ENCODE measurements at regions not wholly inside any gene's neighbourhood (a gene's known extent, or its start where the extent isn't known, plus 50 kb on each side); places are given as distances from the start of the nearest gene placed in this dataset.
"Not testable (repeated sequence)": the region's sequence is repeated elsewhere in the genome, so short reads cannot be mapped to it uniquely, and the experiment has no call there.

DNA sequence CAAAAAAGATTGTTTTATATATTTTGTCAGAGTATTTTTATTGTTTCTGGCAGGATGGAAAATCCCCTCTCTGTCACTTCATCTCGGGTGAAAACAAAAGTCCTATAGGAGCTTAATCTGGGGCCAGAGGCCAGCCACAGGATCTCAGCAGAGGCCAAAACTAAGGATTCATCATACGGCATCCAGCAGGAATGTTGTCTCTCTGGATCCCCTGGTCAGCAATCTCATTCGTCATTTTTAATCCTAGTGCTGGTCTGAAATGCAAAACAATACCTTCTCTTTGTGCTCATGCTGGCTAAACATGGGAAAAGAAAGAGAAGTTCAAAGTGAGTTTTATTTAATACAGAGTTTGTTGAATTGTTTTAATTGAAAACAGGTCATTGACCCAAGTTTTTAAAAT, 482.5 kb upstream of the AUTS2 start:
- H3K4me1 ChIP-seq (ENCODE audit: insufficient read depth, low read length) = peaks cover 6% of the 10 kb centered on the region; the same call in 1 of the 2 replicates
- no peaks in the 10 kb centered on the region for H3K9me3 ChIP-seq (ENCODE audit: insufficient read depth, low read depth, low read length)
- H3K4me3 ChIP-seq (ENCODE audit: low read length) = no peak overlapping the region
- H3K9ac ChIP-seq (ENCODE audit: low read depth, low read length) = no peak overlapping the region
- H3K27ac ChIP-seq (ENCODE audit: low read length) = no peak overlapping the region
- no peaks in the 10 kb centered on the region for H3K36me3 ChIP-seq (ENCODE audit: insufficient read depth, low read depth, low read length)
- H3K27me3 ChIP-seq (ENCODE audit: insufficient read depth, low read length) = no peaks in the 10 kb centered on the region

DNA sequence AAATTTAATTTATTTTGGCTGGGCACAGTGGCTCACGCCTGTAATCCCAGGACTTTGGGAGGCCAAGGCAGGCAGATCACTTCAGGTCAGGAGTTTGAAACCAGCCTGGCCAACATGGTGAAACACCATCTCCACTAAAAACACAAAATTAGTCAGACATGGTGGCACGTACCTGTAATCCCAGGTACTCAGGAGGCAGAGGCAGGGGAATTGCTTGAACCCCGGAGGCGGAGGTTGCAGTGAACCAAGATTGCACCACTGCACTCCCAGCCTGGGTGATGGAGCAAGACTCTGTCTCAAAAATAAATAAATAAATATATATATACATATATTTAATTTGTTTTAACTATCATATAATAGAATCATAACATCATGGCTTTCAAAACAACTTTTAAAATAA, 482.1 kb upstream of the AUTS2 start:
- H3K27ac ChIP-seq (ENCODE audit: low read length); H3K36me3 ChIP-seq (ENCODE audit: insufficient read depth, low read depth, low read length); H3K9me3 ChIP-seq (ENCODE audit: insufficient read depth, low read depth, low read length); H3K27me3 ChIP-seq (ENCODE audit: insufficient read depth, low read length); H3K4me3 ChIP-seq (ENCODE audit: low read length); H3K9ac ChIP-seq (ENCODE audit: low read depth, low read length); H3K4me1 ChIP-seq (ENCODE audit: insufficient read depth, low read length): not testable (repeated sequence)

DNA sequence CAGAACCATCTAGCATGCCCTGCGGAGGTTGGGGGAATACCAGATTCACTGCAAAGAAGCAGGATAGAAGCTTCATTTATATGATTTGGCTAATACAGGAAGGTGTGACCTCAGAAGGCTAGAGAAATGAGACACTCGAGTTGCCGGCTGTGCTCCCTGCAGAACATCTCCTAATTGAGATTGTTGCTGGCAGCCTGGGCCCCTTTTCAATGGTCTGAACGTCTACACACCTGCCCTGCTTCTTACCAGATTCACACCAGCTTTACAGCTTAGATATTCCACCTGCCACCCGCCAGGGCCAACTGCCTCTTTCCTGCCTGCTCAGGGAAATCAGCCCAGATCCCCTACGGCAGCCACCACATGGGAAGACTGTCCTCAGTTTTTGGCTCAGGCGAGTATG, 475.3 kb upstream of the AUTS2 start:
- no peak overlapping the region for H3K4me3 ChIP-seq (ENCODE audit: low read length)
- no peaks in the 10 kb centered on the region for H3K9me3 ChIP-seq (ENCODE audit: insufficient read depth, low read depth, low read length)
- H3K27ac ChIP-seq (ENCODE audit: low read length) = no peak overlapping the region
- H3K36me3 ChIP-seq (ENCODE audit: insufficient read depth, low read depth, low read length) = no peaks in the 10 kb centered on the region
- H3K4me1 ChIP-seq (ENCODE audit: insufficient read depth, low read length) = no peaks in the 10 kb centered on the region
- no peaks in the 10 kb centered on the region for H3K27me3 ChIP-seq (ENCODE audit: insufficient read depth, low read length)
- H3K9ac ChIP-seq (ENCODE audit: low read depth, low read length) = no peak overlapping the region

DNA sequence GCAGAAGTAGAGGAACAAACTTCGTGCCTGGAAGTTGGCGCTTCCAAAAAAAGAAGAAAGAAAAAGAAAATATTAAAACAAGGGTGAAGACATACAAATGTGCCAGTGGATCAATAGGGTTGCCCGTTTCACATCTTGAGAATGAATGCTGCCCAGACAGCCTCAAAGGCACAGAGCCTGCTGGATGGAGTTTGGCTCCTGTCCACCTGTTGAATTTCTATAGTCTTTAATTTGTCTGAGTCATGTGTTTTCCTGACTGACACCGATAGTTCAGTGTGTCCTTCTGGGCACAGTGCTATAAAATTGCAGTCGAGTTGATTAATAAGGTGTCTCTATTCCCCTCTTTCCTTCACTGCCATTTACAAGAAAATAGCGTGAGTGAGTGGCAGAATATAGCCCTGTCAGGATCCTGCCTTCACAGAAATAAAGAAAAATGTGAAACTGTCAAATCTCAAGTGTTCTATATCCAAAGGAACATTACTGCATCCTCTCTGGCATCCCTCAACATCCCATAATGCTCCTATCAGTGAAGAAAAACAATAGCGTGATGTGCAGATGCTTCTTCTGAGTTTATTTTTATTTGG, 471.3 kb upstream of the AUTS2 start:
- no peak overlapping the region for H3K27ac ChIP-seq (ENCODE audit: low read length)
- H3K4me3 ChIP-seq (ENCODE audit: low read length) = no peak overlapping the region
- no peaks in the 10 kb centered on the region for H3K9me3 ChIP-seq (ENCODE audit: insufficient read depth, low read depth, low read length)
- H3K9ac ChIP-seq (ENCODE audit: low read depth, low read length) = no peak overlapping the region
- no peaks in the 10 kb centered on the region for H3K36me3 ChIP-seq (ENCODE audit: insufficient read depth, low read depth, low read length)
- H3K4me1 ChIP-seq (ENCODE audit: insufficient read depth, low read length) = no peaks in the 10 kb centered on the region
- H3K27me3 ChIP-seq (ENCODE audit: insufficient read depth, low read length) = no peaks in the 10 kb centered on the region

DNA sequence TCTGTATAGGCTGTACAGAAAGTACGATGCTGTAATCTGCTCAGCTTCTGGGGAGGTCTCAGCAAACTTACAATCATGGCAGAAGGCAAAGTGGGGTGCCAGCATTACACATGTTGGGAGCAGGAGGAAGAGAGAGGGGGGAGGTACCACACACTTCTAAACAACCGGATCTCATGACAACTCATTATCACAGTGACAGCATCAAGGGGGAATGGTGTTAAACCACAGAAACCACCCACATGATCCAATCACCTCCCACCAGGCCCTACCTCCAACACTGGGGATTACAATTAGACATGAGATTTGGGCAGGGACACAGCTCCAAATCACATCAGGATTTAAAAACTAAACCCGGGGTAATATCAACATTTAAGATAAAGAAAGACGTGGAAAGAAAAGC, 468.8 kb upstream of the AUTS2 start:
- no peaks in the 10 kb centered on the region; the same call in 1 of the 2 replicates for H3K27me3 ChIP-seq (ENCODE audit: insufficient read depth, low read length)
- no peaks in the 10 kb centered on the region for H3K4me1 ChIP-seq (ENCODE audit: insufficient read depth, low read length)
- H3K9me3 ChIP-seq (ENCODE audit: insufficient read depth, low read depth, low read length) = no peaks in the 10 kb centered on the region
- H3K27ac ChIP-seq (ENCODE audit: low read length) = no peak overlapping the region
- no peak overlapping the region for H3K9ac ChIP-seq (ENCODE audit: low read depth, low read length)
- H3K4me3 ChIP-seq (ENCODE audit: low read length) = no peak overlapping the region
- no peaks in the 10 kb centered on the region for H3K36me3 ChIP-seq (ENCODE audit: insufficient read depth, low read depth, low read length)

DNA sequence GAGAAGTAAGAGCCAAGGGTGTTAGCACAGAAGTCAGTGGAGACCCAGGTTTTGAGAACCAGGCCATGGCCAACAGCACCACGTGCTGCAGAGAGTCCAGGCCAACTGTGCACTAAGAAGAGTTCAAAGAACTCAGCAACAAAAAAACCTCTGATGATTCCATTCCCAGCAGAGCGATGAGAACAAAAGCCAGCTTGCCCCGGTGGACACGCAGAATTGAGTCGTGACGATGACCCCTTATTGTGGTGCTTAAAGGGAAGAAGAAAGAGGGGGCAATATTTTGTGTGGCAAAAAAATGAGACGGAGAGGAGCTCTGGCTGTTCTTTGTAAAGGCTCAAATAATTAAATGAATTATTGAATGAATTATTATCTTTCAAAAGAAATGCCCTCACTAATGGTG, 468.3 kb upstream of the AUTS2 start:
- Histone ChIP-seq H3K27ac (ENCODE audit: low read length) (no peak overlapping the region), H3K4me3 (ENCODE audit: low read length) (no peak overlapping the region), H3K27me3 (ENCODE audit: insufficient read depth, low read length) (no peaks in the 10 kb centered on the region; the same call in 1 of the 2 replicates), H3K36me3 (ENCODE audit: insufficient read depth, low read depth, low read length) (no peaks in the 10 kb centered on the region), H3K9ac (ENCODE audit: low read depth, low read length) (no peak overlapping the region), H3K9me3 (ENCODE audit: insufficient read depth, low read depth, low read length) (no peaks in the 10 kb centered on the region), H3K4me1 (ENCODE audit: insufficient read depth, low read length) (no peaks in the 10 kb centered on the region)

DNA sequence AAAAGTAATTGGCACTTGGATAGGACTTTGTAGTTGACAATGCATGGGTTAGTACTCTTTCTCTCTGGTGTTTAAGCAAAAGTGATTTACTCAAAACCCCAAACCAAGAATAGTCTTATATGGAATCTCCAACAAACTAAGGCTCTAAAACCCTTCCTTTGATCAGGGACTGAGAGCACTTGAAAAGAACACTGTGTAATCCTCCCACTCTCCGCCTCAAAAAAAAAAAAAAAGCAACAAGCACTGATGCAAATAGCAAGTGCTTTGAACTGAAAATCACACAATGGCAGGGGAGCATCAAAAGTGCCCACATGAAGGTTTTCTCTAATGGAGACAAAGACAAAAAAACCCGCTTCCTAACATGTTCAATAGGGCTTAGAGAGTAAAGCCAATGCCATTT, 467.9 kb upstream of the AUTS2 start:
- no peaks in the 10 kb centered on the region for H3K4me1 ChIP-seq (ENCODE audit: insufficient read depth, low read length)
- no peaks in the 10 kb centered on the region; the same call in 1 of the 2 replicates for H3K27me3 ChIP-seq (ENCODE audit: insufficient read depth, low read length)
- no peak overlapping the region for H3K4me3 ChIP-seq (ENCODE audit: low read length)
- H3K9ac ChIP-seq (ENCODE audit: low read depth, low read length) = no peak overlapping the region
- H3K9me3 ChIP-seq (ENCODE audit: insufficient read depth, low read depth, low read length) = no peaks in the 10 kb centered on the region
- no peaks in the 10 kb centered on the region for H3K36me3 ChIP-seq (ENCODE audit: insufficient read depth, low read depth, low read length)
- H3K27ac ChIP-seq (ENCODE audit: low read length) = no peak overlapping the region

DNA sequence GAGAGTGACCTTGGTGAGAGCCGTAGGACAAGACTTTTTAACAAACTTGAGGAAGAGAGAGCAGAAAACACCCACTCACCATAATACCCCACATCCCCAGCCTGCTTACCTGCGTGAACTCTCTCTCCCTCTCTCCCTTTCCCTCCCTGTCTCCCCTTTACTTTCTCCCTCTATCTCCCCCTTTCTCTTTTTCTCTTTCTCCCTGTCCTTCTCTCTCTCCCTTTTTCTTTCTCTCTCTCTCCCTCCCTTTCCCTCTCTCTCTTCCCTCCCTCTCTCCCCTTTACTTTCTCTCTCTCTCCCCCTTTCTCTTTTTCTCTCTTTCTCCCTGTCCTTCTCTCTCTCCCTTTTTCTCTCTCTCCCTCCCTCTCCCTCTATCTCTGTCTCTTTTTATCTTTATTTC, 464.0 kb upstream of the AUTS2 start:
- H3K27me3 ChIP-seq (ENCODE audit: insufficient read depth, low read length) = no peaks in the 10 kb centered on the region; the same call in 1 of the 2 replicates
- H3K9ac ChIP-seq (ENCODE audit: low read depth, low read length) = no peak overlapping the region
- H3K4me3 ChIP-seq (ENCODE audit: low read length) = no peak overlapping the region
- H3K27ac ChIP-seq (ENCODE audit: low read length) = no peak overlapping the region
- peaks cover 6% of the 10 kb centered on the region; the same call in 1 of the 2 replicates for H3K9me3 ChIP-seq (ENCODE audit: insufficient read depth, low read depth, low read length)
- no peaks in the 10 kb centered on the region for H3K4me1 ChIP-seq (ENCODE audit: insufficient read depth, low read length)
- H3K36me3 ChIP-seq (ENCODE audit: insufficient read depth, low read depth, low read length) = no peaks in the 10 kb centered on the region

DNA sequence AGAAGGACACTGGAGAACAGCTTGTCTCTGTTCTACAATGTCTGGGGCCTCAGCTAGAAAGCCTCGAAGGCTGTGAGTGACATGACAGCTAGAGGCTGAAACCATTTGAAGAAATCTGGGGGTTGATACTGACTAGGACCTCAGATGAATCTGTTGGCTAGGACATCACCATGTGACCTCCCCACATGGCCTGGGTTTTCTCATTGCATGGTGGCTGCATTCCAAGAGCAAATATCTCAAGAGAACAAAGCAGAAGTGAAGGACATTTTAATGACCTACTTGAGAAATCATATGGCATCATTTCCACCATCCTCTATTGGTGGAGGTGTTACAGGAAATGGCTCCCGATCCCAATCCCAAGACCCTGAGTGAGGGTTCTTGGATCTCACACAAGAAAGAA, 450.6 kb upstream of the AUTS2 start:
- Histone ChIP-seq H3K27ac (ENCODE audit: low read length) (no peak overlapping the region), H3K36me3 (ENCODE audit: insufficient read depth, low read depth, low read length) (no peaks in the 10 kb centered on the region), H3K9me3 (ENCODE audit: insufficient read depth, low read depth, low read length) (no peaks in the 10 kb centered on the region), H3K27me3 (ENCODE audit: insufficient read depth, low read length) (no peaks in the 10 kb centered on the region), H3K9ac (ENCODE audit: low read depth, low read length) (no peak overlapping the region), H3K4me3 (ENCODE audit: low read length) (no peak overlapping the region), H3K4me1 (ENCODE audit: insufficient read depth, low read length) (no peaks in the 10 kb centered on the region)

DNA sequence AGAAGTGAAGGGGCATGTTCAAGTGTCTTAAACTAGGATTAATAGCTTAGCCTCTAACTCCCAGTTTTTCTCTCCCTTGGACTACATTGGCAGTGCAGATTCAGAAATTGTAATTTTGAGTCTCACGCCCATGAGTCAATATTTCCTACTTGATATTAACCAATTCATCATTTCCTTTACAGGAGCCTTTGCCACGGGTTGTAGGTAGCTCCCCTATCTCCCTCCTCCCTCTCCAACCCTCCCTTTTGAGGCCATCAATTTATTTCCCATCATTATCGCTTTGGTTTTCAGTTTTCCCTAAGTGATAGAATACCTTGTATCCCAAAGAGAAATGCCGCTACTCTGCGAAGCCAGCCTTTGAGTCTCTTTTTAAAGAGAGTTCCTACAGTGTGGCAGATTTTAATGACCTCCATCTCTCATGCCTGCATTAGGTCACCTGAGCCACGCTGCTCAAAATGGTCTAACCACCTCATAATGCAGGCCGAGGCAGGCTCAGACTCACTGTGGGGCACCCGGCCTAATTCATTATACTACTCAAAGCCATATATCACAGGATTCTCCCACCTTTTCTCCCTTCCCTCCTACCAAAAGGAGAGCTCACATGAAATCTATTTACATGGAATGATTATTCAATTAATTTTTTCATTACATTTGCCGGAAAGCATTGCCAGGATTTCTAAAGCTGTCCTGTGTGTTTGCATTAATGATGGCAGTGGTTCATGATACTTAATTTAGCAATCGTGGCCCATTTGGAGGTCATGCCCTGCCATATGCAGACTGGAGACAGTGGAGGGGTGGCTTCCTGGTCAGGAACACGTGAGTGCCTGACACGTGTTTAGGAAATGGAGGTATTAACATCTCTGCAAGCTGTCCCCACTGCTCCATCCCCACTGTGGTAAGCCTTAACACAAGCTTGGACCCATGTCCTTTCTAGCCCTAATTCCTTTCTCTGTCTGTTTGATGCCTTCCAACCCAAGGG, 448.2 kb upstream of the AUTS2 start:
- Histone ChIP-seq H3K36me3 (ENCODE audit: insufficient read depth, low read depth, low read length) (no peaks in the 10 kb centered on the region), H3K4me3 (ENCODE audit: low read length) (no peak overlapping the region)

DNA sequence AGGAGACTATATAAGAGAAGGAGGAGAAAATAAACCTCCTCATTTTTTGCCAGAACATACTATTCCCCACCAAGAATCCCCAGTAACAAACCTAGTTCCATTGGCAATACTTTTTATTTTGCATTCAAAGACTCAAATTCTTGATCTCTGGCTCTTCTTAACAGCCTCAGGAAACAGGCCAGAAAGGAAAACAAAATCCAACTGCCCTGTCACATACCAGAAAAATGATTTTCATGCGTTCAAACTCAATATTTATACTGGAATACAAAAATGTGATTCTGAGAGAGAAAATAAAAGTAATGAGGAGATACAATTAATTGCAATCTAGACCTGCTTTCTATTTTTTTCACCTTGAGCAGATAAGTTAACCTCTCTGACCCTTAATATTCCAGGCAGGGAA, 435.9 kb upstream of the AUTS2 start:
- no peak overlapping the region for H3K27ac ChIP-seq (ENCODE audit: low read length)
- H3K36me3 ChIP-seq (ENCODE audit: insufficient read depth, low read depth, low read length) = no peaks in the 10 kb centered on the region
- H3K4me3 ChIP-seq (ENCODE audit: low read length) = no peak overlapping the region
- H3K27me3 ChIP-seq (ENCODE audit: insufficient read depth, low read length) = no peaks in the 10 kb centered on the region
- no peaks in the 10 kb centered on the region for H3K9me3 ChIP-seq (ENCODE audit: insufficient read depth, low read depth, low read length)
- H3K4me1 ChIP-seq (ENCODE audit: insufficient read depth, low read length) = peaks cover 3% of the 10 kb centered on the region; the same call in 1 of the 2 replicates
- H3K9ac ChIP-seq (ENCODE audit: low read depth, low read length) = no peak overlapping the region

More for the DNA sequence above, 448.2 kb upstream of the AUTS2 start:
- Histone ChIP-seq H3K27ac (ENCODE audit: low read length) (no peak overlapping the region), H3K27me3 (ENCODE audit: insufficient read depth, low read length) (no peaks in the 10 kb centered on the region), H3K9me3 (ENCODE audit: insufficient read depth, low read depth, low read length) (no peaks in the 10 kb centered on the region), H3K4me1 (ENCODE audit: insufficient read depth, low read length) (no peaks in the 10 kb centered on the region), H3K9ac (ENCODE audit: low read depth, low read length) (no peak overlapping the region)

Data from iPS-20b (cell line).